GM13976 (cell line): ENCODE measurements at regions not wholly inside any gene's neighbourhood (a gene's known extent, or its start where the extent isn't known, plus 50 kb on each side); places are given as distances from the start of the nearest gene placed in this dataset.

ENCODE experiments used
- DNase-seq: peaks from one replicate; pipeline ENCODE4 v3.0.0; 2012; ENCODE audit warnings: low spot score
- in situ Hi-C: fragments of 300-500 bp; cut with MboI; formaldehyde crosslinking; loops from one replicate; pipeline ENCODE4 v1.12.0; 2022; ENCODE audit warnings: low sequenced_read_pairs, mixed read lengths, inconsistent platforms; ENCODE audit not compliant: unreplicated experiment
- TF ChIP-seq, protein P1 (sequence below): IDR thresholded peaks from 2 replicates; pipeline ENCODE4 v1.5.1; 2012; ENCODE audit warnings: borderline replicate concordance, mild to moderate bottlenecking; ENCODE audit not compliant: insufficient read depth; ENCODE audit errors: extremely low read depth, missing control alignments, control extremely low read depth

DNA sequence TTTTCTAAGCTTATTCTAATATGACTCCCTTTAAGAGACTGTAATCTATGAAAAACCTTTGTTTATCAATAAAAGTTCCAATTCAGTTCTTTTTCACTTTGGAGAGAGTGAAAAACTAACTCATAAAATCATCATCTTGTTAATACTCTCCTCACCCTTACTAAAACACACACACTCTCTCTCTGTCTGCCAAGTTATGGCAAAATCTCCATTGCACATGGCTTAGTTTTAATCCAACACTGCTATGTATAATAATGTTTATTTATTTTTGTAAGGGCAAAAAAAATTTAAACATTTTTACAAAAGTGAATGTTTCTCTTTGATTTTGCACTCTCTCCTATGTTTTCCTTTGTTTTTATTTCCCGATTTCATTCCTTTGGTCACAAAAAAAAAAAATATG is 253.2 kb downstream of the BMP7 start:
- TF ChIP-seq, protein P1, sequence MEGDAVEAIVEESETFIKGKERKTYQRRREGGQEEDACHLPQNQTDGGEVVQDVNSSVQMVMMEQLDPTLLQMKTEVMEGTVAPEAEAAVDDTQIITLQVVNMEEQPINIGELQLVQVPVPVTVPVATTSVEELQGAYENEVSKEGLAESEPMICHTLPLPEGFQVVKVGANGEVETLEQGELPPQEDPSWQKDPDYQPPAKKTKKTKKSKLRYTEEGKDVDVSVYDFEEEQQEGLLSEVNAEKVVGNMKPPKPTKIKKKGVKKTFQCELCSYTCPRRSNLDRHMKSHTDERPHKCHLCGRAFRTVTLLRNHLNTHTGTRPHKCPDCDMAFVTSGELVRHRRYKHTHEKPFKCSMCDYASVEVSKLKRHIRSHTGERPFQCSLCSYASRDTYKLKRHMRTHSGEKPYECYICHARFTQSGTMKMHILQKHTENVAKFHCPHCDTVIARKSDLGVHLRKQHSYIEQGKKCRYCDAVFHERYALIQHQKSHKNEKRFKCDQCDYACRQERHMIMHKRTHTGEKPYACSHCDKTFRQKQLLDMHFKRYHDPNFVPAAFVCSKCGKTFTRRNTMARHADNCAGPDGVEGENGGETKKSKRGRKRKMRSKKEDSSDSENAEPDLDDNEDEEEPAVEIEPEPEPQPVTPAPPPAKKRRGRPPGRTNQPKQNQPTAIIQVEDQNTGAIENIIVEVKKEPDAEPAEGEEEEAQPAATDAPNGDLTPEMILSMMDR = no peak
- DNase-seq = no peak

DNA sequence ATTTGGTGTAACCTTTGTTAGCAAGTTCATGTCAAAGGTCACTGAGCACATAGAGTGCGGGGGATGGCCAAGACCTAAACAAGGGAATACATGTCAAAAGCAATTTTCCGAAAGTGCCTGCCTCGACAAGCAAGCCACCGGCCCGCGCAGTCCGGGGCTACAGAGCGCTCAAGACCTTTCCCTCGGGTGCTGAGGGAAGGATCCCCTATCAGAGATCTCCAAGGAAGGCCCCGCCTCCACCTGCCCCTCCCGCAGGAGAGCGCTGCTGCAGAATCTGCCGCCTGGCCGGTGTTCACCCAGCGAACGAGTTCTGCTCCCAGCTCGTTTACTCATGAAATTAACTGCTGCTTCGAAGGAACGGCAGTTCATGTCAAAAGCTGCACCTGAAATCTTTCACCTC is 252.7 kb downstream of the BMP7 start:
- in situ Hi-C loops = no loop called here
- TF ChIP-seq, protein P1 = no peak
- no peak for DNase-seq

More for the DNA sequence above, 253.2 kb downstream of the BMP7 start:
- in situ Hi-C loops = no loop called here

DNA sequence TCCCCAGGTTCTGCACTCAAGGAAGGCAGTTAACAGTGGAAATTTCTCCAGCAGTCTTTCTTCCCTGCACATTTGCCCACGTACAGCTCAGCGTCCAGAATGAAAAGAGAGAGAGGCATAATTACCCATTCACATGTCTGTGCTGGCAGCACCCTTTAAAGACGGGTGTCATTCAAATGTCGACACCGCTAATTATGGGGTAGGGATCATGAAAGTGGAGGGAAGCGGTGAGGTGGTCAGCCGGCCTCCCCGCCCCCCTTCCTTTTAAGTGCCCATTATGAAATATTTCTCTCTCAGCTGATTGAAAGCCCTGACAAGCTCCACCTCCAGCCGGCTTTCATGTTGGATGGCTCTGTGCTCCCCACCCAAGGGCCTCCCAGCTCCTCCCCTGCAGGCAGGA is 246.1 kb downstream of the BMP7 start:
- TF ChIP-seq, protein P1 = no peak
- in situ Hi-C loops = no loop called here
- no peak for DNase-seq

DNA sequence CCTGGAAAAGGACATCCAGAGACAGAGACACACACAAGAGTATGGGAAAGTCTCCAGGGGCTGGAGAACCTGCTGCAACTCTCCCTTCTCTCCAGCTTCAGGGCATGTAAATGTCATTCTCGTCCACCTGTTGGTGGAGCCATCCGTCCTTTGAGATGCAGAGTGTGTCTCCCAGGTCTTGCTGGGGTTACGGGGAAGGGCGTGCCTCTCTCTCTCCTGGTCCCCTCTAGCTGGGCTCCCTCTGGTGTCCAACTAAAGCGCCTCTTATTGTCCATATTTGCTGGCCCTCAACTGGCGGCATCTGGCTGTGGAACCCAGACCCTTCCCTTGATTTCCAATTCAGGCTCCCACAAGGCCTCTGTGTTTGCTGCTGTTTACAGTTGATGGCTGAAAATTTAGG is 244.1 kb downstream of the BMP7 start:
- DNase-seq = no peak
- TF ChIP-seq, protein P1 = no peak
- in situ Hi-C loops = no loop called here

DNA sequence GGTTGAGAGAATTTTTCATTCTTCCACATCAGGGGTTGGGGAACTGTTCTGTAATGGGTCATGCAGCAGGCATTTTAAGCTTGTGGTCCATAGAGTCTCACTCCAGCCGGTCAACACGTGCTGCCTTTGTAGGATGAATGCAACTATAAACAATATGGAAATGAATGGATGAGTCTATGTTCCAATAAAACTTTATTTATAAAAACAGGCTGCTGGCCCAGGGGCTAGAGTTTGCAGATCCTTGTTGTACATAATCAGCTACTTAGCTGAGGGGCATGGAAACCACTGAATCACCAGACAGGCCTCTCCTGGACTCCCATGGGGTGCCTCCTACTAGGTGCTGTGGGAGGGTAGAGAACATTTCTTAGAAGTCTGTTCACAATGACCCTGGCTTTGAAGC is 243.4 kb downstream of the BMP7 start:
- DNase-seq = no peak
- TF ChIP-seq, protein P1 = no peak
- in situ Hi-C loops = no loop called here

DNA sequence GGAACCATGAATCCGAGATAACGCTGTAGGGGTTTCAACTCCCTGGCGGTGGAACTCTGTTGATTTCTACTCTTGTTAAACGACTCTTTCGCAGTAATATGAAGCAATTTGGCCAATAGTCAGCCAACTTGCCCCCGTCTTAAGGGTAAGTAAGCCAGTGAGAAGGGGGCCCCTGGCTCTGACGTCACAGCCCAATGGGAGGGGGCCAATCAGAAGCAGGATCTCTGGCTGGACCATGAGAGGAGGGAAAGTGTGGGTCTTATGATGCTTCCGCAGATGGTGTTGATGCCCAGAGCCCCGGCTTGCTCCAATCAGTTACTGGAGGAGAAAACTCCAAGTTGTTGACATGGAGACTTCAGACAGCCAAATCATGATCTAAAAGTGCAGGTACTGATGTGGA is 242.4 kb downstream of the BMP7 start:
- no peak for DNase-seq
- in situ Hi-C loops = no loop called here
- TF ChIP-seq, protein P1 = no peak

DNA sequence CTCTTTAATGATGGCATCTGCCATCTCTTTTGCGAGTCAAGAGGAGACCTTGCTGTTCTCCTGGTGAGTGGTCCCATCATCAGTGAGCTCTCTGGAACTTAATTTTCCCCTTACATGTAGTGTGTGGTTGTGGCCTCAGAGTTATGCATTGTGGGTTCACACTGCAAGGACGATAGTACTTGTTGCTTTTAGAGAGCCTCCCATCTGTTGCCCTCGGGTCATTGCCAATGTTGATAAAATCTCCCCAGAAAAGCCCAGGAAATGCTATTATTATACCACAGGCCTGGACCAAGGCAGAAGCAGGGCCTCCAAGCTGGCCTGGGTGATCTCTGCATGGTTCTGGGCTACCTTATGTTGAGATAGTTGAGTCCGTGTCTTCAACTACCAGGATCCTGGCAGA is 241.6 kb downstream of the BMP7 start:
- in situ Hi-C loops = no loop called here
- DNase-seq = no peak
- TF ChIP-seq, protein P1 = no peak
